ENCODE measurements at regions not wholly inside any gene's neighbourhood (a gene's known extent, or its start where the extent isn't known, plus 50 kb on each side); places are given as distances from the start of the nearest gene placed in this dataset.

DNA sequence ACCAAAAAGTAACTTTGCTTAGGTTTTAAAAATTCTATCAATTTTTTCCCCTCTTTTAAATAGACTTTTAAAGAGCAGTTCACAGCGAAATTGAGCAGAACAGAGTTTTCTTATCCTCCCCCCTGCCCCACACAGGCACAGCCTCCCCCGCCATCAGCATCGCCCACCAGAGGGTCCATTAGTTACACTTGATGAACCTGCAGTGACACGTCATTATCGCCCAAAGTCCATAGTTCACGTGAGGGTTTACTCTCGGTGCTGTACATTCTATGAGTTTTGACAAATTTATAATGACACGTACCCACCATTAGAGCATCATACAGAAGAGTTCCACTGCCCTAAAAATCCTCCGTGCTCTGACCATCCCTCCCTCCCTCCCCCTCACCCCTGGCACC, 58.4 kb downstream of the FZD10 start:
- Histone ChIP-seq H3K79me2 (ENCODE audit: insufficient read depth, low read length) (no peaks in the 10 kb centered on the region), H3K9ac (ENCODE audit: low read length) (no peak overlapping the region), H2AFZ (ENCODE audit: low read depth, low read length, poor library complexity, severe bottlenecking) (no peak overlapping the region), H3K27ac (ENCODE audit: low read depth, low read length) (no peak overlapping the region), H3K4me3 (replicated peaks in 1 of 2; ENCODE audit: low read depth in 1 of 2, low read length in 2 of 2) (no peak overlapping the region), H3K9me2 (ENCODE audit: insufficient read depth) (no peaks in the 10 kb centered on the region), H4K20me1 (ENCODE audit: insufficient read depth) (no peaks in the 10 kb centered on the region), H3K4me1 (ENCODE audit: control insufficient read depth in 1 of 2, insufficient read depth in 2 of 2, low read length in 2 of 2) (no peaks in the 10 kb centered on the region), H3K36me3 (ENCODE audit: control insufficient read depth in 1 of 2, insufficient read depth in 2 of 2, low read length in 2 of 2) (no peaks in the 10 kb centered on the region), H3K9me3 (ENCODE audit: control insufficient read depth in 1 of 2, insufficient read depth in 1 of 2, low read depth in 1 of 2, low read length in 2 of 2) (peaks cover 6 to 19% of the 10 kb centered on the region in 2 experiments; a peak in 2 of 4 replicates), H3K27me3 (ENCODE audit: insufficient read depth, low read length) (no peaks in the 10 kb centered on the region), H3K4me2 (ENCODE audit: low read length) (no peak overlapping the region)
- BruUV-seq (replicated peaks), result no TSS peak
- no peak for DNase-seq (ENCODE audit: low read depth, low spot score)
- ChIA-PET POLR2A (no interaction called here), RAD21 (ENCODE audit: low non-redundant PET in 1 of 2, low total read pairs in 2 of 2, uncharacterized antibody in 2 of 2, unreplicated experiment in 2 of 2) (no interaction called here), CTCF (no interaction called here)
- no peak for TF ChIP-seq EZH2 (IDR thresholded peaks at IDR 0.05)
- no peak for TF ChIP-seq SIN3A (IDR thresholded peaks at IDR 0.05; ENCODE audit: low read depth)
- TF ChIP-seq, protein P1, sequence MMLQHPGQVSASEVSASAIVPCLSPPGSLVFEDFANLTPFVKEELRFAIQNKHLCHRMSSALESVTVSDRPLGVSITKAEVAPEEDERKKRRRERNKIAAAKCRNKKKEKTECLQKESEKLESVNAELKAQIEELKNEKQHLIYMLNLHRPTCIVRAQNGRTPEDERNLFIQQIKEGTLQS (IDR thresholded peaks at IDR 0.05), result no peak
- TF ChIP-seq FOSL1 (IDR thresholded peaks at IDR 0.05; ENCODE audit: low read depth), result no peak
- TF ChIP-seq SRF (IDR thresholded peaks at IDR 0.05; ENCODE audit: low read depth), result no peak
- TF ChIP-seq, protein P2, sequence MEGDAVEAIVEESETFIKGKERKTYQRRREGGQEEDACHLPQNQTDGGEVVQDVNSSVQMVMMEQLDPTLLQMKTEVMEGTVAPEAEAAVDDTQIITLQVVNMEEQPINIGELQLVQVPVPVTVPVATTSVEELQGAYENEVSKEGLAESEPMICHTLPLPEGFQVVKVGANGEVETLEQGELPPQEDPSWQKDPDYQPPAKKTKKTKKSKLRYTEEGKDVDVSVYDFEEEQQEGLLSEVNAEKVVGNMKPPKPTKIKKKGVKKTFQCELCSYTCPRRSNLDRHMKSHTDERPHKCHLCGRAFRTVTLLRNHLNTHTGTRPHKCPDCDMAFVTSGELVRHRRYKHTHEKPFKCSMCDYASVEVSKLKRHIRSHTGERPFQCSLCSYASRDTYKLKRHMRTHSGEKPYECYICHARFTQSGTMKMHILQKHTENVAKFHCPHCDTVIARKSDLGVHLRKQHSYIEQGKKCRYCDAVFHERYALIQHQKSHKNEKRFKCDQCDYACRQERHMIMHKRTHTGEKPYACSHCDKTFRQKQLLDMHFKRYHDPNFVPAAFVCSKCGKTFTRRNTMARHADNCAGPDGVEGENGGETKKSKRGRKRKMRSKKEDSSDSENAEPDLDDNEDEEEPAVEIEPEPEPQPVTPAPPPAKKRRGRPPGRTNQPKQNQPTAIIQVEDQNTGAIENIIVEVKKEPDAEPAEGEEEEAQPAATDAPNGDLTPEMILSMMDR (IDR thresholded peaks at IDR 0.05 in 2 of 3, conservative IDR thresholded peaks at IDR 0.05 in 1 of 3; ENCODE audit: borderline replicate concordance in 1 of 3, insufficient read depth in 1 of 3, low read depth in 2 of 3, low read length in 2 of 3), result no peak
- no peak for TF ChIP-seq SP1 (IDR thresholded peaks at IDR 0.05; ENCODE audit: low read depth)
- TF ChIP-seq ZFX (IDR thresholded peaks at IDR 0.05), result no peak
- TF ChIP-seq TCF7L2 (IDR thresholded peaks at IDR 0.05; ENCODE audit: borderline replicate concordance, extremely low read depth, insufficient read depth, insufficient read length), result no peak
- no peak for TF ChIP-seq EZH2phosphoT487 (IDR thresholded peaks at IDR 0.05; ENCODE audit: borderline replicate concordance)
- TF ChIP-seq REST (IDR thresholded peaks at IDR 0.05; ENCODE audit: low read depth), result no peak
- no peak for TF ChIP-seq EGR1 (IDR thresholded peaks at IDR 0.05; ENCODE audit: low read depth)
- TF ChIP-seq ELF1 (IDR thresholded peaks at IDR 0.05; ENCODE audit: borderline replicate concordance, low read depth), result no peak
- TF ChIP-seq, protein P3, sequence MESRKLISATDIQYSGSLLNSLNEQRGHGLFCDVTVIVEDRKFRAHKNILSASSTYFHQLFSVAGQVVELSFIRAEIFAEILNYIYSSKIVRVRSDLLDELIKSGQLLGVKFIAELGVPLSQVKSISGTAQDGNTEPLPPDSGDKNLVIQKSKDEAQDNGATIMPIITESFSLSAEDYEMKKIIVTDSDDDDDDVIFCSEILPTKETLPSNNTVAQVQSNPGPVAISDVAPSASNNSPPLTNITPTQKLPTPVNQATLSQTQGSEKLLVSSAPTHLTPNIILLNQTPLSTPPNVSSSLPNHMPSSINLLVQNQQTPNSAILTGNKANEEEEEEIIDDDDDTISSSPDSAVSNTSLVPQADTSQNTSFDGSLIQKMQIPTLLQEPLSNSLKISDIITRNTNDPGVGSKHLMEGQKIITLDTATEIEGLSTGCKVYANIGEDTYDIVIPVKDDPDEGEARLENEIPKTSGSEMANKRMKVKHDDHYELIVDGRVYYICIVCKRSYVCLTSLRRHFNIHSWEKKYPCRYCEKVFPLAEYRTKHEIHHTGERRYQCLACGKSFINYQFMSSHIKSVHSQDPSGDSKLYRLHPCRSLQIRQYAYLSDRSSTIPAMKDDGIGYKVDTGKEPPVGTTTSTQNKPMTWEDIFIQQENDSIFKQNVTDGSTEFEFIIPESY (IDR thresholded peaks at IDR 0.05; ENCODE audit: extremely low read depth, insufficient replicate concordance, low read length), result no peak
- TF ChIP-seq RAD21 (IDR thresholded peaks at IDR 0.05; ENCODE audit: low read depth), result no peak
- no peak for ATAC-seq
- intact Hi-C loops (cut with micrococcal nuclease), result no loop called here

Data from HCT116 (cell line).